WI38 (cell line): ENCODE measurements at regions not wholly inside any gene's neighbourhood (a gene's known extent, or its start where the extent isn't known, plus 50 kb on each side); places are given as distances from the start of the nearest gene placed in this dataset.

Source experiments
- H3K4me3 ChIP-seq: 2 replicates; pipeline ENCODE4 v1.5.1; 2011; ENCODE audit warnings: low read depth, mild to moderate bottlenecking, control low read depth, low read length
- CTCF ChIP-seq: IDR thresholded peaks from 2 replicates; pipeline ENCODE4 v1.5.1; 2012; ENCODE audit warnings: low read depth, mild to moderate bottlenecking, control low read depth, low read length

GRCh38 chr2:223522796-223523195, 79.4 kb downstream of the SCG2 start:
- no peak overlapping the region for H3K4me3 ChIP-seq
- no peak for TF ChIP-seq CTCF

- no peak overlapping the region for H3K4me3 ChIP-seq
- no peak for TF ChIP-seq CTCF
Observed at GRCh38 chr2:223523551-223524001, 78.6 kb downstream of the SCG2 start.

GRCh38 chr2:223524066-223524465, 78.1 kb downstream of the SCG2 start:
- no peak overlapping the region for H3K4me3 ChIP-seq
- TF ChIP-seq CTCF = no peak

DNA sequence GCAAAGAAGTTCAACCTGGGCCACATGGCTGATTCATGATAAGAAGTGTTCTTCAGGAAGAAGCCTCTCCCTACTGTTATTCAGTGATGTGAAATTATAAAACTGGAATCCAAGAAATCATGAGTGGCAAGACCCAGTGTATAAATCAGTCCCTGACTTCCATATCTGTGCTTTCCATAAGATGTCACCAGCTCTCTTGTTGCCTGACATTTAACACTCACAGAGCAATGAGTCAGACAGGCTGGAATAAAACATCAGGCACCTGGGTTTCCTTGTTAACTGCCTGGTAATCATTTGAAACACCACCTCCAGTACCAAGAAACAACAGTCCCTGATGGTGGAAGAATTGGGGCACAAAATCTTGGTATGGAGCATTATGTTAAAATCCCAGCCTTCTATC, 76.1 kb downstream of the SCG2 start:
- no peak for TF ChIP-seq CTCF

DNA sequence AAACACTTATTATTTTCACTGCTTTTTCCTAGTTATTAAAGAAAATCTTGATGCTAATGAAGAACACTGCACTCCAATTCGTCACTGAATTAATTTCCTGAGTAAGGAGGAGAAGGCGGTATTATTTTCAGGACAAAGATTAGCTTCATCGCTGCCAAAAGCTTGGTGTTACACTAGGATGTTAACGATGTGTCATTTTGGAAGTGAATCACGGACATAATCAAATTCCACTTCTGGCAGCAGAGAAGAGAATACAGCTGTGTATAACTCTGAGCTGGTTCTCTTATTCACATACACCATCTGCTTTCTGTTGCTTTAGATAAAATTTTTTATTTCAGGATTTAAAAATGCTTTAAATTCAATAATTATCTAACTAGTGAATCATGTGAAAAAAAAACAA, 74.1 kb downstream of the SCG2 start:
- H3K4me3 ChIP-seq = no peak overlapping the region
- no peak for TF ChIP-seq CTCF

More for the DNA sequence above, 76.1 kb downstream of the SCG2 start:
- H3K4me3 ChIP-seq = no peak overlapping the region

DNA sequence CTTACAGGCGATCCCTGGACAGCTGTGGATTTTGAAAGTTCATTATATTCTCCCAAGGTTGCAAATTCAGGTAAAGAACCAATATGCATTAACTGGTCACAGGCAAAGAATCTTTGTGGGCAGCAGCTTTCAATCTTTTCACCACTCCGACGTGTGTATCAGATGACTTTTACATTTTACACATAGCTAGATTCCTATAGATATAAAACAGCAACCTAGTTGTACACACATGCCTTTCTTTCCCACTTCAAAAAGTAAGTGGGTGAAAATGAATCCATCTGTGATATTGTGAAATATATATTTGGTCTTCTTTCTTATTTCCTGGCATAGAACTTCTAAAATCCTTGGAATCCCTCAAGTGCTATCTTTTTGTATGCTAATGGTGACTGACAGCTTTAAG, 72.5 kb downstream of the SCG2 start:
- no peak overlapping the region for H3K4me3 ChIP-seq
- TF ChIP-seq CTCF = no peak

GRCh38 chr2:223530811-223531210, 71.3 kb downstream of the SCG2 start:
- H3K4me3 ChIP-seq = no peak overlapping the region
- no peak for TF ChIP-seq CTCF
